Astrocyte (in vitro differentiated cells and primary cell): ENCODE measurements at regions not wholly inside any gene's neighbourhood (a gene's known extent, or its start where the extent isn't known, plus 50 kb on each side); places are given as distances from the start of the nearest gene placed in this dataset.

Experiments used
- DNase-seq: peaks from one replicate; pipeline ENCODE4 v3.0.0-alpha.2; 2010; ENCODE audit warnings: low read depth
- FAIRE-seq: peaks from 2 replicates; lab custom pipeline; 2011; peaks lifted over from hg19 to GRCh38; lab: Jason Lieb, UNC
- H2AFZ ChIP-seq: 2 replicates; pipeline ENCODE4 v1.6.0; 2012; ENCODE audit warnings: low read depth, low read length, inconsistent platforms
- H3K27ac ChIP-seq: 2 replicates; pipeline ENCODE4 v1.5.1; 2011; ENCODE audit warnings: low read depth, low read length, inconsistent platforms
- H3K27me3 ChIP-seq: 2 replicates; pipeline ENCODE4 v1.6.0; 2011; ENCODE audit warnings: low read length, inconsistent platforms; ENCODE audit not compliant: insufficient read depth
- H3K36me3 ChIP-seq: 2 replicates; pipeline ENCODE4 v1.5.1; 2011; ENCODE audit warnings: low read length, inconsistent platforms; ENCODE audit not compliant: insufficient read depth
- H3K4me1 ChIP-seq: 2 replicates; pipeline ENCODE4 v1.5.1; 2011; ENCODE audit warnings: low read length, inconsistent platforms; ENCODE audit not compliant: insufficient read depth
- H3K4me2 ChIP-seq: 2 replicates; pipeline ENCODE4 v1.6.0; 2012; ENCODE audit warnings: low read length, inconsistent platforms
- H3K4me3 ChIP-seq: 2 replicates; pipeline ENCODE4 v1.5.1; 2011; ENCODE audit warnings: low read depth, mild to moderate bottlenecking, low read length, inconsistent platforms; ENCODE audit not compliant: insufficient read depth
- H3K79me2 ChIP-seq: 2 replicates; pipeline ENCODE4 v1.6.0; 2012; ENCODE audit warnings: mild to moderate bottlenecking, low read length, inconsistent platforms; ENCODE audit not compliant: insufficient read depth
- H3K9ac ChIP-seq: 2 replicates; pipeline ENCODE4 v1.6.0; 2012; ENCODE audit warnings: mild to moderate bottlenecking, low read length, inconsistent platforms
- H3K9me3 ChIP-seq: 2 replicates; pipeline ENCODE4 v1.5.1; 2012; ENCODE audit warnings: low read depth, mild to moderate bottlenecking, low read length, inconsistent platforms; ENCODE audit not compliant: insufficient read depth
- H4K20me1 ChIP-seq: 2 replicates; pipeline ENCODE4 v1.6.0; 2012; ENCODE audit warnings: low read length, inconsistent platforms; ENCODE audit not compliant: insufficient read depth
- H3K27ac Mint-ChIP-seq: one replicate; pipeline ENCODE4 v1.8.0; 2021; ENCODE audit warnings: mild to moderate bottlenecking, mixed read lengths; ENCODE audit not compliant: unreplicated experiment
- H3K27me3 Mint-ChIP-seq: one replicate; pipeline ENCODE4 v1.8.0; 2021; ENCODE audit warnings: low read depth, mixed read lengths; ENCODE audit not compliant: unreplicated experiment
- H3K36me3 Mint-ChIP-seq: one replicate; pipeline ENCODE4 v1.8.0; 2021; ENCODE audit warnings: low read depth, mixed read lengths; ENCODE audit not compliant: unreplicated experiment
- H3K4me1 Mint-ChIP-seq: one replicate; pipeline ENCODE4 v1.8.0; 2021; ENCODE audit warnings: low read depth, mixed read lengths; ENCODE audit not compliant: unreplicated experiment
- H3K4me3 Mint-ChIP-seq: one replicate; pipeline ENCODE4 v1.8.0; 2021; ENCODE audit warnings: mild to moderate bottlenecking, moderate library complexity, mixed read lengths; ENCODE audit not compliant: unreplicated experiment
- H3K9me3 Mint-ChIP-seq: one replicate; pipeline ENCODE4 v1.8.0; 2021; ENCODE audit warnings: mild to moderate bottlenecking, mixed read lengths; ENCODE audit not compliant: unreplicated experiment
- EZH2 ChIP-seq: IDR thresholded peaks from 2 replicates; pipeline ENCODE4 v1.6.1; 2012; ENCODE audit warnings: mild to moderate bottlenecking, low read length, inconsistent platforms; ENCODE audit not compliant: insufficient read depth
- TF ChIP-seq, protein P1 (sequence below): IDR thresholded peaks from 2 replicates; pipeline ENCODE4 v1.5.1; 2011; ENCODE audit warnings: low read depth, mild to moderate bottlenecking, inconsistent platforms, low read length, moderate library complexity; ENCODE audit not compliant: insufficient read depth

DNA sequence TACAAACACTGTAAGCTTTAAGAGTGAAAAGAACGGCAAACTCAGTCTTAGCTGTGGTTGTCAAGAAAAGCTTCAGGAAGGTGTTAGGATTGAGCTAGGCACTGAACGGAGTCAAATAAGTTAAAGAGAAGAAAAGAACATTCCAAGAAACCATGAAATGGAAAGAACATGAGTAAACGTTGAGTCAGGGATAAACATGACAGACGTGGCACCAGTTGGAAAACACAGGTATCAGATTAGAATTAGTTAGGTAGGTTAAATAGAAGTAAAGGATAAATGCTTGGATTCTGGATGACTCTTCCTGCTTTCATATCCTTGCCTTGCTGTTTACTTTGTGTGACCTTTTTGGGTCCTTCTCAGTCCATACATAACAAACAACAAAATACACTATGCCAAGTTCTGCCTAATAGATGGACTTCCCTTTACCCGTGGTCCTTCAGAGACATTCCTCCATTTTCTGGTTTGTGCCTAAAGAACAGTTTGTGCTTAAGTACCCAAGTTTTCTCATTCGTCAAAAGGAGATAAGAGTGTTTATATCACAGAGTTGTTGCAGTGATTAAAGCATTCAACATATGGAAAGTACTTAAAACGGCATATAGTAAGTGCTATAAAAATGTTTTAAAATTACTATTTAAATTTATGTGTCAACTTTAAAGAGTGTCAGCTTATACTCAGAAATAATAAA lies 446.9 kb downstream of the TMA16 start:
- Mint-ChIP-seq H3K27ac (no peak overlapping the region), H3K9me3 (no peaks in the 10 kb centered on the region), H3K4me1 (no peaks in the 10 kb centered on the region), H3K36me3 (no peaks in the 10 kb centered on the region), H3K27me3 (no peaks in the 10 kb centered on the region), H3K4me3 (no peak overlapping the region)
- Histone ChIP-seq H3K79me2 (no peaks in the 10 kb centered on the region), H3K4me3 (no peak overlapping the region), H4K20me1 (no peaks in the 10 kb centered on the region), H2AFZ (no peak overlapping the region), H3K9me3 (no peaks in the 10 kb centered on the region), H3K36me3 (no peaks in the 10 kb centered on the region), H3K27ac (no peak overlapping the region), H3K27me3 (no peaks in the 10 kb centered on the region), H3K4me1 (no peaks in the 10 kb centered on the region), H3K9ac (no peak overlapping the region), H3K4me2 (no peak overlapping the region)
- DNase-seq (peak; percentile 8), FAIRE-seq (no peak)
- TF ChIP-seq, protein P1, sequence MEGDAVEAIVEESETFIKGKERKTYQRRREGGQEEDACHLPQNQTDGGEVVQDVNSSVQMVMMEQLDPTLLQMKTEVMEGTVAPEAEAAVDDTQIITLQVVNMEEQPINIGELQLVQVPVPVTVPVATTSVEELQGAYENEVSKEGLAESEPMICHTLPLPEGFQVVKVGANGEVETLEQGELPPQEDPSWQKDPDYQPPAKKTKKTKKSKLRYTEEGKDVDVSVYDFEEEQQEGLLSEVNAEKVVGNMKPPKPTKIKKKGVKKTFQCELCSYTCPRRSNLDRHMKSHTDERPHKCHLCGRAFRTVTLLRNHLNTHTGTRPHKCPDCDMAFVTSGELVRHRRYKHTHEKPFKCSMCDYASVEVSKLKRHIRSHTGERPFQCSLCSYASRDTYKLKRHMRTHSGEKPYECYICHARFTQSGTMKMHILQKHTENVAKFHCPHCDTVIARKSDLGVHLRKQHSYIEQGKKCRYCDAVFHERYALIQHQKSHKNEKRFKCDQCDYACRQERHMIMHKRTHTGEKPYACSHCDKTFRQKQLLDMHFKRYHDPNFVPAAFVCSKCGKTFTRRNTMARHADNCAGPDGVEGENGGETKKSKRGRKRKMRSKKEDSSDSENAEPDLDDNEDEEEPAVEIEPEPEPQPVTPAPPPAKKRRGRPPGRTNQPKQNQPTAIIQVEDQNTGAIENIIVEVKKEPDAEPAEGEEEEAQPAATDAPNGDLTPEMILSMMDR, result no peak
- no peak for TF ChIP-seq EZH2

DNA sequence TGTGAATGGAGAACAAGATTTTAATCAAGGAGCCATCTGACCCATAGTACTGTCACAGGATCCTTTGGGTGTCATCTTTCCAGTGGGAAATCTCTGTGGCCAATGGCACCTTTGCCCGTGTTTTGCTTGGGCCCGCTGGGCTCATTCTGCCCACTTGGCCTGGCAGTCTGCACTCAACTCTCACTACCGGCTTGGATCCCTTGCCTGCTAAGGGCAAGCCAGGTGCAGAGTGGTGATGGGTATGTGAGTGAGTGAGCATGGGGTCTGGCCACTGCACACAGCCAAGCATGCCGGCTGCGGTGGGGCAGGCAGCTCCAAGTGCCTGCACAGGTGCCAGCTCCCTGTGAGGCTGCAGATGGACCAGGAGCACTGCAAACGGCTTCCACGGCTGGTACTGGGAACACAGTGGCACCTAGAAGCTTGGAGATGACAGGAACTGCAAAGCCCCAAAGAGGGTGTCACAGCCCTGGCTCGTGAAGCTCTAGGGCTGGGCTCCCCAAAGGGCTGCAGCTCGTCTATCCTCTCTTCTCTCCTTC lies 454.5 kb downstream of the TMA16 start:
- no peak overlapping the region for H2AFZ ChIP-seq
- no peaks in the 10 kb centered on the region for H3K36me3 Mint-ChIP-seq
- H3K9me3 ChIP-seq, result peaks cover 3% of the 10 kb centered on the region
- no peaks in the 10 kb centered on the region for H3K27me3 ChIP-seq
- no peak overlapping the region for H3K27ac Mint-ChIP-seq
- no peaks in the 10 kb centered on the region for H3K4me1 Mint-ChIP-seq
- TF ChIP-seq EZH2, result no peak
- TF ChIP-seq, protein P1, result no peak
- FAIRE-seq, result no peak
- H3K4me3 Mint-ChIP-seq, result no peak overlapping the region
- no peaks in the 10 kb centered on the region for H3K36me3 ChIP-seq
- H3K79me2 ChIP-seq, result no peaks in the 10 kb centered on the region
- no peak overlapping the region for H3K4me2 ChIP-seq
- no peak overlapping the region for H3K27ac ChIP-seq
- no peak overlapping the region for H3K9ac ChIP-seq
- no peaks in the 10 kb centered on the region for H3K4me1 ChIP-seq
- H4K20me1 ChIP-seq, result no peaks in the 10 kb centered on the region
- H3K27me3 Mint-ChIP-seq, result no peaks in the 10 kb centered on the region
- DNase-seq, result no peak
- no peak overlapping the region for H3K4me3 ChIP-seq
- H3K9me3 Mint-ChIP-seq, result no peaks in the 10 kb centered on the region

- H3K4me3 Mint-ChIP-seq, result no peak overlapping the region
These were observed 455.6 kb downstream of the TMA16 start for GRCh38 chr4:163949976-163950601.

More at GRCh38 chr4:163949976-163950601, 455.6 kb downstream of the TMA16 start:
- Histone ChIP-seq H3K9ac (no peak overlapping the region), H3K9me3 (peaks cover 3% of the 10 kb centered on the region), H4K20me1 (no peaks in the 10 kb centered on the region), H3K4me2 (no peak overlapping the region), H2AFZ (no peak overlapping the region), H3K79me2 (no peaks in the 10 kb centered on the region), H3K36me3 (no peaks in the 10 kb centered on the region), H3K4me3 (no peak overlapping the region), H3K4me1 (no peaks in the 10 kb centered on the region), H3K27me3 (no peaks in the 10 kb centered on the region), H3K27ac (no peak overlapping the region)
- H3K27me3 Mint-ChIP-seq, result no peaks in the 10 kb centered on the region
- TF ChIP-seq EZH2, result no peak
- TF ChIP-seq, protein P1, result no peak
- no peaks in the 10 kb centered on the region for H3K36me3 Mint-ChIP-seq
- H3K9me3 Mint-ChIP-seq, result no peaks in the 10 kb centered on the region
- FAIRE-seq (no peak), DNase-seq (no peak)
- no peaks in the 10 kb centered on the region for H3K4me1 Mint-ChIP-seq
- peak overlapping the region; percentile 20 for H3K27ac Mint-ChIP-seq
